H9 (cell line): ENCODE measurements at regions not wholly inside any gene's neighbourhood (a gene's known extent, or its start where the extent isn't known, plus 50 kb on each side); places are given as distances from the start of the nearest gene placed in this dataset.

Experiments used
- DNase-seq: peaks from one replicate; pipeline ENCODE4 v3.0.0-alpha.2; 2017
- H2AFZ ChIP-seq: one replicate; pipeline ENCODE4 v1.6.1; 2013; ENCODE audit warnings: mild to moderate bottlenecking, low read length, control low read depth, moderate library complexity
- H2AK5ac ChIP-seq: 2 replicates; pipeline ENCODE4 v1.6.1; 2013; ENCODE audit warnings: low read length, control low read depth, mixed read lengths; ENCODE audit not compliant: insufficient read length
- H2BK120ac ChIP-seq: one replicate; pipeline ENCODE4 v1.6.1; 2013; ENCODE audit warnings: low read depth, mild to moderate bottlenecking, low read length, control low read depth, inconsistent platforms; ENCODE audit not compliant: poor library complexity, severe bottlenecking
- H2BK12ac ChIP-seq: 2 replicates; pipeline ENCODE4 v1.6.1; 2013; ENCODE audit warnings: low read length, control low read depth, mixed read lengths, low read depth; ENCODE audit not compliant: insufficient read length
- H2BK15ac ChIP-seq: 2 replicates; pipeline ENCODE4 v1.6.1; 2013; ENCODE audit warnings: low read depth, low read length, control low read depth
- H2BK20ac ChIP-seq: one replicate; pipeline ENCODE4 v1.6.1; 2013; ENCODE audit warnings: low read depth, mild to moderate bottlenecking, low read length, control low read depth, inconsistent platforms; ENCODE audit not compliant: poor library complexity, severe bottlenecking
- H2BK5ac ChIP-seq: 2 replicates; pipeline ENCODE4 v1.6.1; 2013; ENCODE audit warnings: low read length, control low read depth, mixed read lengths; ENCODE audit not compliant: insufficient read length
- H3K14ac ChIP-seq: 2 replicates; pipeline ENCODE4 v1.6.1; 2013; ENCODE audit warnings: low read length, control low read depth; ENCODE audit not compliant: insufficient read depth
- H3K18ac ChIP-seq: 2 replicates; pipeline ENCODE4 v1.6.1; 2013; ENCODE audit warnings: low read depth, mild to moderate bottlenecking, mixed read lengths, low read length, control low read depth; ENCODE audit not compliant: insufficient read length
- H3K23ac ChIP-seq: 2 replicates; pipeline ENCODE4 v1.6.1; 2013; ENCODE audit warnings: low read length, control low read depth, mixed read lengths, low read depth; ENCODE audit not compliant: insufficient read length
- H3K23me2 ChIP-seq: 2 replicates; pipeline ENCODE4 v1.6.1; 2013; ENCODE audit warnings: low read depth, mild to moderate bottlenecking, mixed read lengths, low read length, control low read depth; ENCODE audit not compliant: insufficient read length, poor library complexity, severe bottlenecking
- H3K27ac ChIP-seq: 2 replicates; pipeline ENCODE4 v1.5.1; 2013; ENCODE audit warnings: low read length, control low read depth, mixed read lengths, low read depth; ENCODE audit not compliant: insufficient read length
- H3K27me3 ChIP-seq: 2 replicates; pipeline ENCODE4 v1.6.1; 2013; ENCODE audit warnings: low read length, control low read depth, inconsistent platforms; ENCODE audit not compliant: insufficient read depth
- H3K4ac ChIP-seq: 2 replicates; pipeline ENCODE4 v1.6.1; 2013; ENCODE audit warnings: low read depth, mild to moderate bottlenecking, control low read depth, inconsistent platforms, low read length, moderate library complexity
- H3K4me1 ChIP-seq: 2 replicates; pipeline ENCODE4 v1.6.1; 2013; ENCODE audit warnings: low read length, control low read depth, inconsistent platforms; ENCODE audit not compliant: insufficient read depth
- H3K4me2 ChIP-seq: 2 replicates; pipeline ENCODE4 v1.6.1; 2013; ENCODE audit warnings: low read length, control low read depth, mixed read lengths; ENCODE audit not compliant: insufficient read length, insufficient read depth
- H3K56ac ChIP-seq: 2 replicates; pipeline ENCODE4 v1.6.1; 2013; ENCODE audit warnings: low read depth, mild to moderate bottlenecking, mixed read lengths, low read length, control low read depth; ENCODE audit not compliant: insufficient read length
- H3K79me1 ChIP-seq: 2 replicates; pipeline ENCODE4 v1.6.1; 2013; ENCODE audit warnings: low read depth, mild to moderate bottlenecking, moderate library complexity, low read length, control low read depth, inconsistent platforms; ENCODE audit not compliant: insufficient read depth, poor library complexity, severe bottlenecking
- H3K79me2 ChIP-seq: 2 replicates; pipeline ENCODE4 v1.6.1; 2013; ENCODE audit warnings: low read length, control low read depth, inconsistent platforms; ENCODE audit not compliant: insufficient read depth
- H3K9ac ChIP-seq: 2 replicates; pipeline ENCODE4 v1.6.1; 2013; ENCODE audit warnings: low read length, control low read depth, mixed read lengths; ENCODE audit not compliant: insufficient read length; ENCODE audit errors: extremely low read depth
- H3K9me3 ChIP-seq: one replicate; pipeline ENCODE4 v1.6.1; 2013; ENCODE audit warnings: low read depth, low read length, inconsistent platforms; ENCODE audit not compliant: control insufficient read depth
- H3T11ph ChIP-seq: one replicate; pipeline ENCODE4 v1.6.1; 2013; ENCODE audit warnings: mild to moderate bottlenecking, low read length, control low read depth, inconsistent platforms
- H4K20me1 ChIP-seq: one replicate; pipeline ENCODE4 v1.6.1; 2013; ENCODE audit not compliant: control insufficient read depth, insufficient read length, insufficient read depth
- H4K5ac ChIP-seq: 2 replicates; pipeline ENCODE4 v1.6.1; 2013; ENCODE audit warnings: low read depth, mild to moderate bottlenecking, mixed read lengths, low read length, control low read depth; ENCODE audit not compliant: insufficient read length
- H4K8ac ChIP-seq: replicated peaks from 2 replicates; pipeline ENCODE4 v1.6.1; 2013; ENCODE audit warnings: low read length, control low read depth, mixed read lengths, low read depth; ENCODE audit not compliant: insufficient read length
- H4K91ac ChIP-seq: 2 replicates; pipeline ENCODE4 v1.6.1; 2013; ENCODE audit warnings: low read depth, mild to moderate bottlenecking, moderate library complexity, mixed read lengths, low read length, control low read depth; ENCODE audit not compliant: insufficient read length
- H3K27ac Mint-ChIP-seq, 3 experiments: 2 replicates in 2 of 3; 3 replicates in 1 of 3; pipeline ENCODE4 v1.8.0; 2020 to 2021; ENCODE audit warnings: mixed read lengths in 3 of 3, mild to moderate bottlenecking in 1 of 3, moderate library complexity in 1 of 3
- H3K27me3 Mint-ChIP-seq: 2 replicates; pipeline ENCODE4 v1.8.0; 2021; ENCODE audit warnings: low read depth, mild to moderate bottlenecking, moderate library complexity, mixed read lengths
- H3K36me3 Mint-ChIP-seq, 3 experiments: 2 replicates in 2 of 3; 3 replicates in 1 of 3; pipeline ENCODE4 v1.8.0; 2020 to 2021; ENCODE audit warnings: low read depth in 3 of 3, mixed read lengths in 3 of 3; ENCODE audit not compliant: insufficient read depth in 1 of 3
- H3K4me1 Mint-ChIP-seq, 2 experiments: 2 replicates each; pipeline ENCODE4 v1.8.0; 2020; ENCODE audit warnings: mixed read lengths in 2 of 2
- H3K4me3 Mint-ChIP-seq, 2 experiments: 2 replicates in 1 of 2; 3 replicates in 1 of 2; pipeline ENCODE4 v1.8.0; 2020 to 2021; ENCODE audit warnings: mild to moderate bottlenecking in 2 of 2, mixed read lengths in 2 of 2, moderate library complexity in 1 of 2
- H3K9me3 Mint-ChIP-seq, 2 experiments: 2 replicates in 1 of 2; 3 replicates in 1 of 2; pipeline ENCODE4 v1.8.0; 2020; ENCODE audit warnings: mild to moderate bottlenecking in 2 of 2, mixed read lengths in 2 of 2, moderate library complexity in 1 of 2
- WGBS: extraction: QIAGEN DNeasy Blood & Tissue Kit; methylation state at CpG from one replicate; pipeline ENCODE4 v1.1.7; 2013; ENCODE audit warnings: missing lambda C conversion rate, low lambda C conversion rate, mixed read lengths; ENCODE audit not compliant: insufficient read length; ENCODE audit errors: extremely low coverage; 5-methylcytosine and 5-hydroxymethylcytosine counted together
- TF ChIP-seq, protein P1 (sequence below): fragments of 200-600 bp; sonication (generic); conservative IDR thresholded peaks from 3 replicates; pipeline ENCODE4 v1.8.0; 2021; ENCODE audit warnings: antibody characterized with exemption, mild to moderate bottlenecking

- TF ChIP-seq, protein P1, sequence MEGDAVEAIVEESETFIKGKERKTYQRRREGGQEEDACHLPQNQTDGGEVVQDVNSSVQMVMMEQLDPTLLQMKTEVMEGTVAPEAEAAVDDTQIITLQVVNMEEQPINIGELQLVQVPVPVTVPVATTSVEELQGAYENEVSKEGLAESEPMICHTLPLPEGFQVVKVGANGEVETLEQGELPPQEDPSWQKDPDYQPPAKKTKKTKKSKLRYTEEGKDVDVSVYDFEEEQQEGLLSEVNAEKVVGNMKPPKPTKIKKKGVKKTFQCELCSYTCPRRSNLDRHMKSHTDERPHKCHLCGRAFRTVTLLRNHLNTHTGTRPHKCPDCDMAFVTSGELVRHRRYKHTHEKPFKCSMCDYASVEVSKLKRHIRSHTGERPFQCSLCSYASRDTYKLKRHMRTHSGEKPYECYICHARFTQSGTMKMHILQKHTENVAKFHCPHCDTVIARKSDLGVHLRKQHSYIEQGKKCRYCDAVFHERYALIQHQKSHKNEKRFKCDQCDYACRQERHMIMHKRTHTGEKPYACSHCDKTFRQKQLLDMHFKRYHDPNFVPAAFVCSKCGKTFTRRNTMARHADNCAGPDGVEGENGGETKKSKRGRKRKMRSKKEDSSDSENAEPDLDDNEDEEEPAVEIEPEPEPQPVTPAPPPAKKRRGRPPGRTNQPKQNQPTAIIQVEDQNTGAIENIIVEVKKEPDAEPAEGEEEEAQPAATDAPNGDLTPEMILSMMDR, result no peak
- Histone ChIP-seq H3K56ac (no peak overlapping the region), H2BK20ac (no peak overlapping the region), H3K18ac (no peak overlapping the region), H3K14ac (no peak overlapping the region), H3K79me2 (no peaks in the 10 kb centered on the region), H4K91ac (no peak overlapping the region), H2BK5ac (no peak overlapping the region), H4K5ac (no peak overlapping the region), H3K79me1 (no peaks in the 10 kb centered on the region), H2BK12ac (no peak overlapping the region), H3T11ph (no peak overlapping the region), H3K4ac (no peak overlapping the region), H2BK15ac (no peak overlapping the region), H2BK120ac (no peak overlapping the region), H4K8ac (no peak overlapping the region), H3K9me3 (no peaks in the 10 kb centered on the region), H4K20me1 (no peaks in the 10 kb centered on the region), H3K27me3 (no peaks in the 10 kb centered on the region), H2AK5ac (no peak overlapping the region), H3K23ac (no peak overlapping the region), H3K4me2 (no peak overlapping the region), H3K27ac (no peak overlapping the region), H3K23me2 (no peaks in the 10 kb centered on the region), H2AFZ (no peak overlapping the region), H3K4me1 (no peaks in the 10 kb centered on the region), H3K9ac (no peak overlapping the region)
- Mint-ChIP-seq H3K36me3 (no peaks in the 10 kb centered on the region), H3K4me1 (peaks cover 5 to 6% of the 10 kb centered on the region in 2 experiments), H3K27me3 (no peaks in the 10 kb centered on the region; the same call in 1 of the 2 replicates), H3K27ac (no peak overlapping the region), H3K9me3 (no peaks in the 10 kb centered on the region), H3K4me3 (no peak overlapping the region)
- no peak for DNase-seq
- WGBS, result no CpG with 5 or more reads among the region's 4 CpGs
Observed at GRCh38 chr5:61618577-61618976, 286.5 kb downstream of the ZSWIM6 start.
